H1 (cell line): ENCODE measurements at regions not wholly inside any gene's neighbourhood (a gene's known extent, or its start where the extent isn't known, plus 50 kb on each side); places are given as distances from the start of the nearest gene placed in this dataset.

ENCODE experiments used
- CTCF ChIA-PET: fragments of 300-600 bp; sonication (Branson Sonifier 250); formaldehyde crosslinking; loops from one replicate; lab custom pipeline; 2021; ENCODE audit not compliant: partially characterized antibody; lab: Charles Lee
- POLR2A ChIA-PET: fragments of 300-600 bp; sonication (Branson Sonifier 250); formaldehyde crosslinking; loops from one replicate; lab custom pipeline; 2021; ENCODE audit warnings: inconsistent platforms; ENCODE audit not compliant: partially characterized antibody; lab: Charles Lee
- DNase-seq, 2 experiments: peaks; one replicate each; pipeline versions ENCODE4 v3.0.0 to v3.0.0-alpha.2; 2010 to 2022; ENCODE audit warnings: low spot score in 2 of 2, low read depth in 1 of 2, mixed read lengths in 1 of 2
- FAIRE-seq: peaks from 2 replicates; lab custom pipeline; 2011; peaks lifted over from hg19 to GRCh38; lab: Jason Lieb, UNC
- H2AFZ ChIP-seq: 2 replicates; pipeline ENCODE4 v1.8.1; 2012; ENCODE audit warnings: low read length, inconsistent platforms
- H2AK5ac ChIP-seq: 2 replicates; pipeline ENCODE4 v1.6.1; 2013; ENCODE audit warnings: low read depth, low read length
- H2BK120ac ChIP-seq: replicated peaks from 2 replicates; pipeline ENCODE3; 2013; ENCODE audit warnings: low read depth, low read length, inconsistent platforms
- H2BK12ac ChIP-seq: 2 replicates; pipeline ENCODE4 v1.6.1; 2013; ENCODE audit warnings: low read depth, low read length
- H2BK15ac ChIP-seq: 2 replicates; pipeline ENCODE4 v1.6.1; 2013; ENCODE audit warnings: low read length
- H2BK20ac ChIP-seq: 2 replicates; pipeline ENCODE4 v1.6.1; 2013; ENCODE audit warnings: low read length
- H2BK5ac ChIP-seq: 2 replicates; pipeline ENCODE4 v1.6.1; 2013; ENCODE audit warnings: low read depth, low read length
- H3K14ac ChIP-seq: 2 replicates; pipeline ENCODE4 v1.6.1; 2013; ENCODE audit warnings: inconsistent platforms; ENCODE audit not compliant: insufficient read length
- H3K18ac ChIP-seq: 2 replicates; pipeline ENCODE4 v1.6.1; 2013; ENCODE audit warnings: low read length; ENCODE audit errors: extremely low read depth
- H3K23ac ChIP-seq: 2 replicates; pipeline ENCODE4 v1.6.1; 2013; ENCODE audit warnings: inconsistent platforms; ENCODE audit not compliant: insufficient read length
- H3K23me2 ChIP-seq: 2 replicates; pipeline ENCODE4 v1.6.1; 2013; ENCODE audit warnings: low read depth, low read length
- H3K27ac ChIP-seq: 2 replicates; pipeline ENCODE4 v1.6.1; 2011; ENCODE audit warnings: low read depth, low read length, inconsistent platforms
- H3K27me3 ChIP-seq, 4 experiments: replicated peaks in 1 of 4; 1 replicate in 1 of 4; 2 replicates in 3 of 4; pipeline versions ENCODE4 v1.6.1 to v1.8.1; 2011 to 2013; ENCODE audit warnings: low read length in 3 of 4, mild to moderate bottlenecking in 3 of 4, inconsistent platforms in 2 of 4, mixed read lengths in 2 of 4, moderate library complexity in 1 of 4; ENCODE audit not compliant: control insufficient read depth in 3 of 4, insufficient read depth in 3 of 4; ENCODE audit errors: extremely low read depth in 1 of 4
- H3K36me3 ChIP-seq, 4 experiments: 2 replicates each; pipeline versions ENCODE4 v1.6.1 to v1.8.1; 2011 to 2013; ENCODE audit warnings: mild to moderate bottlenecking in 4 of 4, low read length in 3 of 4, moderate library complexity in 2 of 4, control low read depth in 1 of 4, inconsistent platforms in 1 of 4; ENCODE audit not compliant: insufficient read depth in 4 of 4, control insufficient read depth in 2 of 4
- H3K4ac ChIP-seq: replicated peaks from 2 replicates; pipeline ENCODE3; 2013; ENCODE audit warnings: low read length, low read depth, mixed read lengths, inconsistent platforms; ENCODE audit not compliant: insufficient read length
- H3K4me1 ChIP-seq, 4 experiments: replicated peaks in 1 of 4; 1 replicate in 1 of 4; 2 replicates in 3 of 4; pipeline versions ENCODE4 v1.6.1 to v1.8.1; 2011 to 2013; ENCODE audit warnings: low read length in 3 of 4, inconsistent platforms in 2 of 4, mixed read lengths in 1 of 4; ENCODE audit not compliant: insufficient read depth in 4 of 4, control insufficient read depth in 3 of 4
- H3K4me2 ChIP-seq, 2 experiments: 2 replicates each; pipeline versions ENCODE4 v1.6.1 to v1.8.1; 2011 to 2013; ENCODE audit warnings: low read depth in 2 of 2, low read length in 2 of 2, control low read depth in 1 of 2, inconsistent platforms in 1 of 2, mild to moderate bottlenecking in 1 of 2; ENCODE audit not compliant: insufficient read depth in 1 of 2
- H3K4me3 ChIP-seq, 4 experiments: fragments of 200-600, 300-600 bp in 1 of 4; sonication (generic), shearing (Covaris generic), sonication (Bioruptor Twin) in 1 of 4; 2 replicates each; pipeline versions ENCODE4 v1.5.1 to v1.8.1; 2011 to 2016; ENCODE audit warnings: low read length in 4 of 4, low read depth in 3 of 4, control low read depth in 2 of 4, inconsistent platforms in 2 of 4, mild to moderate bottlenecking in 2 of 4, mixed read lengths in 1 of 4, moderate library complexity in 1 of 4; ENCODE audit not compliant: insufficient read depth in 2 of 4; ENCODE audit errors: extremely low read depth in 1 of 4
- H3K56ac ChIP-seq: replicated peaks from 2 replicates; pipeline ENCODE3; 2013; ENCODE audit warnings: low read depth, mild to moderate bottlenecking, mixed read lengths, low read length, inconsistent platforms; ENCODE audit not compliant: insufficient read length
- H3K79me1 ChIP-seq: 2 replicates; pipeline ENCODE4 v1.6.1; 2013; ENCODE audit warnings: low read depth, low read length, control low read depth
- H3K79me2 ChIP-seq, 2 experiments: 2 replicates each; pipeline versions ENCODE4 v1.6.1 to v1.8.1; 2012 to 2013; ENCODE audit warnings: low read length in 2 of 2, mild to moderate bottlenecking in 2 of 2, inconsistent platforms in 1 of 2; ENCODE audit not compliant: insufficient read depth in 2 of 2, control insufficient read depth in 1 of 2
- H3K9ac ChIP-seq, 4 experiments: replicated peaks in 1 of 4; 1 replicate in 1 of 4; 2 replicates in 3 of 4; pipeline versions ENCODE4 v1.6.1 to v1.8.1; 2011 to 2013; ENCODE audit warnings: low read depth in 3 of 4, low read length in 3 of 4, control low read depth in 2 of 4, mild to moderate bottlenecking in 2 of 4, moderate library complexity in 2 of 4, inconsistent platforms in 1 of 4; ENCODE audit errors: extremely low read depth in 1 of 4
- H3K9me3 ChIP-seq, 2 experiments: 2 replicates each; pipeline versions ENCODE4 v1.6.1 to v1.8.1; 2012 to 2013; ENCODE audit warnings: mild to moderate bottlenecking in 2 of 2, moderate library complexity in 2 of 2, control low read depth in 1 of 2, inconsistent platforms in 1 of 2, low read depth in 1 of 2, low read length in 1 of 2, mixed read lengths in 1 of 2; ENCODE audit not compliant: insufficient read depth in 2 of 2
- H4K20me1 ChIP-seq, 2 experiments: replicated peaks in 1 of 2; 2 replicates each; pipeline versions ENCODE3 to v1.8.1; 2011 to 2013; ENCODE audit warnings: inconsistent platforms in 2 of 2, low read length in 2 of 2, mild to moderate bottlenecking in 1 of 2; ENCODE audit not compliant: insufficient read depth in 2 of 2, control insufficient read depth in 1 of 2
- H4K5ac ChIP-seq: 2 replicates; pipeline ENCODE4 v1.6.1; 2013; ENCODE audit warnings: low read length, low read depth, mixed read lengths, inconsistent platforms; ENCODE audit not compliant: insufficient read length
- H4K8ac ChIP-seq: 2 replicates; pipeline ENCODE4 v1.8.0; 2013; ENCODE audit warnings: mild to moderate bottlenecking, moderate library complexity, low read length, inconsistent platforms; ENCODE audit not compliant: insufficient read depth; ENCODE audit errors: extremely low read depth
- H4K91ac ChIP-seq: replicated peaks from 2 replicates; pipeline ENCODE3; 2013; ENCODE audit warnings: low read length, mixed read lengths, inconsistent platforms; ENCODE audit not compliant: insufficient read length
- BCL11A ChIP-seq, 2 experiments: IDR thresholded peaks; one replicate each; pipeline ENCODE4 v1.6.1; 2011; ENCODE audit warnings: low read depth in 2 of 2, low read length in 2 of 2, mild to moderate bottlenecking in 2 of 2
- CTBP2 ChIP-seq: IDR thresholded peaks from 2 replicates; pipeline ENCODE4 v1.7.0; 2011; ENCODE audit warnings: borderline replicate concordance, mild to moderate bottlenecking, moderate library complexity, mixed read lengths, low read length; ENCODE audit not compliant: insufficient read depth, insufficient read length
- EP300 ChIP-seq, 2 experiments: IDR thresholded peaks; 1 replicate in 1 of 2; 2 replicates in 1 of 2; pipeline ENCODE4 v1.6.1; 2011 to 2012; ENCODE audit warnings: low read depth in 2 of 2, low read length in 2 of 2, mild to moderate bottlenecking in 2 of 2, borderline replicate concordance in 1 of 2, inconsistent platforms in 1 of 2, moderate library complexity in 1 of 2
- GABPA ChIP-seq: IDR thresholded peaks from 2 replicates; pipeline ENCODE4 v1.6.1; 2011; ENCODE audit warnings: mild to moderate bottlenecking, low read length, moderate library complexity, borderline replicate concordance; ENCODE audit not compliant: insufficient read depth
- JUN ChIP-seq: IDR thresholded peaks from 2 replicates; pipeline ENCODE4 v1.6.1; 2011; ENCODE audit warnings: low read depth, mild to moderate bottlenecking, improper control_type of control experiment, low read length
- NRF1 ChIP-seq: IDR thresholded peaks from 2 replicates; pipeline ENCODE4 v1.6.1; 2011; ENCODE audit warnings: mild to moderate bottlenecking, low read depth, low read length, improper control_type of control experiment
- SP4 ChIP-seq: IDR thresholded peaks from 2 replicates; pipeline ENCODE4 v1.6.1; 2012; ENCODE audit warnings: low read length, inconsistent platforms
- SUZ12 ChIP-seq: fragments of 200-600 bp; sonication (generic); IDR thresholded peaks from 2 replicates; pipeline ENCODE4 v1.6.1; 2012; ENCODE audit warnings: mild to moderate bottlenecking, inconsistent platforms, low read length, moderate library complexity, mixed read lengths
- WGBS, 2 experiments: shearing (Covaris generic) in 1 of 2; methylation state at CpG; one replicate each; pipeline versions ENCODE4 v1.1.6 to v1.1.7; 2013 to 2015; ENCODE audit warnings: low lambda C conversion rate in 2 of 2, mixed read lengths in 2 of 2, inconsistent platforms in 1 of 2, low coverage in 1 of 2, missing lambda C conversion rate in 1 of 2; ENCODE audit not compliant: insufficient replicate concordance in 2 of 2, insufficient coverage in 1 of 2, insufficient read length in 1 of 2; ENCODE audit errors: extremely low coverage in 1 of 2, missing lambda C conversion rate in 1 of 2; 5-methylcytosine and 5-hydroxymethylcytosine counted together
- TF ChIP-seq, protein P1 (sequence below): IDR thresholded peaks from 2 replicates; pipeline ENCODE4 v1.6.1; 2011; ENCODE audit warnings: low read length, improper control_type of control experiment
- TF ChIP-seq, protein P2 (sequence below), 3 experiments: IDR thresholded peaks; 1 replicate in 2 of 3; 2 replicates in 1 of 3; pipeline versions ENCODE4 v1.5.1 to v1.6.1; 2011; ENCODE audit warnings: low read length in 3 of 3, mild to moderate bottlenecking in 3 of 3, inconsistent platforms in 2 of 3, low read depth in 1 of 3, moderate library complexity in 1 of 3; ENCODE audit not compliant: insufficient read depth in 1 of 3; ENCODE audit errors: control extremely low read depth in 1 of 3

DNA sequence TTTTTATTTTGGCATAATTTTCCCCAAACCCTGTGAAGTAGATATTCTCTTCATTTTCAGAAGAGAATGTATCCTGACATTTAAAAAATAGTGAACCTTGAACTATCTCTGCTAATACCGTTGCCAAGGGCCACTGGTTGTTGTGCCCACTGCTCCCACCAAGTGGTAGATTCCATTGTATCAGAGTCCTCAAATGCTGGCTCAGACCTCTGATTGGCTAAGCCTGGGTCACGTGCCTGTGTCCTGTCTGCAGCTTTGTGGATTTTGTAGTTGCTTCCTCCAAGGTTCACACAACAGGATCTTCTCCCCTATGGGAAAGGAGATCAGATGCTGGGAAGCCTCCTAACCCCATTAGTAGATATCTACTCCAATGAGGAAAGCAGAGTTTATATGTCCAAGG lies 104.8 kb upstream of the CASK start:
- Histone ChIP-seq H3K27ac (no peak overlapping the region), H2BK15ac (no peak overlapping the region), H3K9ac (no peak overlapping the region), H3K4ac (no peak overlapping the region), H4K91ac (no peak overlapping the region), H3K23ac (no peak overlapping the region), H3K14ac (no peak overlapping the region), H3K4me1 (no peaks in the 10 kb centered on the region), H3K4me3 (no peak overlapping the region), H2BK20ac (no peak overlapping the region), H3K9me3 (no peaks in the 10 kb centered on the region), H2BK12ac (no peak overlapping the region), H3K36me3 (no peaks in the 10 kb centered on the region), H3K56ac (no peak overlapping the region), H4K20me1 (no peaks in the 10 kb centered on the region), H4K5ac (no peak overlapping the region), H2AK5ac (no peak overlapping the region), H2BK120ac (no peak overlapping the region), H3K79me1 (no peaks in the 10 kb centered on the region), H3K18ac (no peak overlapping the region), H4K8ac (no peak overlapping the region), H3K23me2 (no peaks in the 10 kb centered on the region), H3K79me2 (no peaks in the 10 kb centered on the region), H2AFZ (no peak overlapping the region), H3K4me2 (no peak overlapping the region), H3K27me3 (no peaks in the 10 kb centered on the region), H2BK5ac (no peak overlapping the region)
- no peak for FAIRE-seq
- WGBS, 2 experiments: 70% methylated on average over 2 of the region's 2 CpGs; no CpG with 5 or more reads in 1 of the 2 experiments
- CTCF ChIA-PET: no interaction called here
- POLR2A ChIA-PET: no interaction called here
- DNase-seq: no peak
- TF ChIP-seq SUZ12: no peak
- no peak for TF ChIP-seq SP4
- TF ChIP-seq GABPA: no peak
- TF ChIP-seq, protein P1, sequence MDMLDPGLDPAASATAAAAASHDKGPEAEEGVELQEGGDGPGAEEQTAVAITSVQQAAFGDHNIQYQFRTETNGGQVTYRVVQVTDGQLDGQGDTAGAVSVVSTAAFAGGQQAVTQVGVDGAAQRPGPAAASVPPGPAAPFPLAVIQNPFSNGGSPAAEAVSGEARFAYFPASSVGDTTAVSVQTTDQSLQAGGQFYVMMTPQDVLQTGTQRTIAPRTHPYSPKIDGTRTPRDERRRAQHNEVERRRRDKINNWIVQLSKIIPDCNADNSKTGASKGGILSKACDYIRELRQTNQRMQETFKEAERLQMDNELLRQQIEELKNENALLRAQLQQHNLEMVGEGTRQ: no peak
- TF ChIP-seq, protein P2, sequence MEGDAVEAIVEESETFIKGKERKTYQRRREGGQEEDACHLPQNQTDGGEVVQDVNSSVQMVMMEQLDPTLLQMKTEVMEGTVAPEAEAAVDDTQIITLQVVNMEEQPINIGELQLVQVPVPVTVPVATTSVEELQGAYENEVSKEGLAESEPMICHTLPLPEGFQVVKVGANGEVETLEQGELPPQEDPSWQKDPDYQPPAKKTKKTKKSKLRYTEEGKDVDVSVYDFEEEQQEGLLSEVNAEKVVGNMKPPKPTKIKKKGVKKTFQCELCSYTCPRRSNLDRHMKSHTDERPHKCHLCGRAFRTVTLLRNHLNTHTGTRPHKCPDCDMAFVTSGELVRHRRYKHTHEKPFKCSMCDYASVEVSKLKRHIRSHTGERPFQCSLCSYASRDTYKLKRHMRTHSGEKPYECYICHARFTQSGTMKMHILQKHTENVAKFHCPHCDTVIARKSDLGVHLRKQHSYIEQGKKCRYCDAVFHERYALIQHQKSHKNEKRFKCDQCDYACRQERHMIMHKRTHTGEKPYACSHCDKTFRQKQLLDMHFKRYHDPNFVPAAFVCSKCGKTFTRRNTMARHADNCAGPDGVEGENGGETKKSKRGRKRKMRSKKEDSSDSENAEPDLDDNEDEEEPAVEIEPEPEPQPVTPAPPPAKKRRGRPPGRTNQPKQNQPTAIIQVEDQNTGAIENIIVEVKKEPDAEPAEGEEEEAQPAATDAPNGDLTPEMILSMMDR (IDR thresholded peaks at IDR 0.05; ENCODE audit: control extremely low read depth in 1 of 3, insufficient read depth in 1 of 3, low read depth in 1 of 3, low read length in 3 of 3): no peak
- no peak for TF ChIP-seq CTBP2
- no peak for TF ChIP-seq BCL11A (IDR thresholded peaks at IDR 0.05; ENCODE audit: low read depth in 2 of 2, low read length in 2 of 2)
- TF ChIP-seq JUN: no peak
- TF ChIP-seq NRF1: no peak
- no peak for TF ChIP-seq EP300 (IDR thresholded peaks at IDR 0.05; ENCODE audit: borderline replicate concordance in 1 of 2, low read depth in 2 of 2, low read length in 2 of 2)
